Thyroid gland (tissue), 4 donors: ENCODE measurements at regions not wholly inside any gene's neighbourhood (a gene's known extent, or its start where the extent isn't known, plus 50 kb on each side); places are given as distances from the start of the nearest gene placed in this dataset.

ENCODE experiments used
- DNase-seq, 2 donors: peaks; one replicate each; pipeline ENCODE4 v3.0.0-alpha.2; 2019
- H3K27ac ChIP-seq, 3 donors: fragments of 200-600 bp; sonication (generic); 1 replicate in 2 of 3; 2 replicates in 1 of 3; pipeline ENCODE4 v1.5.1; 2016 to 2019; ENCODE audit warnings: mild to moderate bottlenecking in 1 of 3, moderate library complexity in 1 of 3
- H3K27me3 ChIP-seq: fragments of 200-600 bp; sonication (generic); one replicate; pipeline ENCODE4 v1.5.1; 2019
- H3K36me3 ChIP-seq, 2 donors: fragments of 200-600 bp; sonication (generic); one replicate each; pipeline ENCODE4 v1.5.1; 2016 to 2019
- H3K4me1 ChIP-seq, 2 donors: fragments of 200-600 bp; sonication (generic); one replicate each; pipeline ENCODE4 v1.5.1; 2017 to 2019
- H3K4me3 ChIP-seq, 3 donors: fragments of 200-600 bp; sonication (generic); replicated peaks in 1 of 3; 1 replicate in 2 of 3; 2 replicates in 1 of 3; pipeline ENCODE4 v1.5.1; 2016; ENCODE audit warnings: mild to moderate bottlenecking in 1 of 3
- H3K9me3 ChIP-seq: fragments of 200-600 bp; sonication (generic); one replicate; pipeline ENCODE4 v1.5.1; 2017
- CTCF ChIP-seq, 6 experiments: fragments of 200-600 bp in 3 of 6; fragments of 450-650 bp in 3 of 6; sonication (generic) in 3 of 6; IDR thresholded peaks; one replicate each; pipeline ENCODE4 v1.5.1; 2016 to 2019; ENCODE audit warnings: antibody characterized with exemption in 6 of 6, mild to moderate bottlenecking in 2 of 6, inconsistent platforms in 1 of 6, moderate library complexity in 1 of 6
- POLR2A ChIP-seq, 2 donors: fragments of 450-650 bp; IDR thresholded peaks; one replicate each; pipeline ENCODE4 v1.6.1; 2017; ENCODE audit warnings: antibody characterized with exemption in 2 of 2, mild to moderate bottlenecking in 2 of 2, moderate library complexity in 1 of 2
- WGBS, 2 donors: methylation state at CpG; one replicate each; pipeline ENCODE4 v1.1.5; 2017; 5-methylcytosine and 5-hydroxymethylcytosine counted together
- intact Hi-C: fragments of 100-400 bp; cut with DNase I; formaldehyde crosslinking; loops from one replicate; pipeline ENCODE4 v1.15.1; 2023

DNA sequence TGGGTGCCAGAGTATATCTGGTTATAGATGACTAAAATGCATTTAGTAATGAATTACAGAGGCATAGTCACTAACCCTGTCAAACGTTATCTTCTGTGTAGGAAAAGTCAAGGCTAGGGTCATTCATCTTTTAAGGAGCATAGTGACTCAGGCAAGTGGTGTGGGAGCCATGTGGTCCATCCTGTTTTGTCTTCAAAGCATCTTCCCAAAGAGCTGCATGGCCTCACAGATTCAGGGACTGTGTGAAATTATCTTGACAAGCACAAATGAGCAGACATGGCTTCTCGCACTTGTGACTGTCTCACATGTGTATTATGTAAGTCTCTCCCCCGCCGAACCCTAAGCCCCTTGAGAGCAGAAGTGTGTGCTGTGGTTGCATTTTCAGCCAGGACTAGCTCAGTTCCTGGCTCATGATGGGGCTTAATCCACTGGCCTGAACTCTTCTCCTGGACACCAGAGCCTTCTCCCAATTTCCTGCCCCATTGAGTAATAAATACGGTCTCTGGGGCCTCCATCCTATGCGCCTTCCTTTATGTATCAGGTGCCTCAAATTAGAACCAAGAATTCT, 769.1 kb downstream of the QKI start:
- Histone ChIP-seq H3K36me3 (no peaks in the 10 kb centered on the region), H3K4me1 (no peaks in the 10 kb centered on the region), H3K9me3 (no peaks in the 10 kb centered on the region), H3K4me3 (no peak overlapping the region), H3K27ac (no peak overlapping the region), H3K27me3 (no peaks in the 10 kb centered on the region)
- intact Hi-C loops = no loop called here
- WGBS, 2 donors = 80 to 84% methylated on average over 6 of the region's 6 CpGs
- TF ChIP-seq POLR2A (IDR thresholded peaks at IDR 0.05) (no peak), CTCF (IDR thresholded peaks at IDR 0.05) (no peak)
- no peak for DNase-seq

GRCh38 chr6:164178679-164179332, 764.3 kb downstream of the QKI start:
- intact Hi-C loops = no loop called here
- no peak overlapping the region for H3K27ac ChIP-seq
- 52 to 60% methylated on average over 2 of the region's 2 CpGs for WGBS, 2 donors
- H3K27me3 ChIP-seq = no peaks in the 10 kb centered on the region
- DNase-seq = no peak
- no peaks in the 10 kb centered on the region for H3K9me3 ChIP-seq
- H3K4me1 ChIP-seq = no peaks in the 10 kb centered on the region
- no peak overlapping the region for H3K4me3 ChIP-seq
- no peaks in the 10 kb centered on the region for H3K36me3 ChIP-seq
- TF ChIP-seq POLR2A (IDR thresholded peaks at IDR 0.05) = no peak
- TF ChIP-seq CTCF (IDR thresholded peaks at IDR 0.05) = no peak

DNA sequence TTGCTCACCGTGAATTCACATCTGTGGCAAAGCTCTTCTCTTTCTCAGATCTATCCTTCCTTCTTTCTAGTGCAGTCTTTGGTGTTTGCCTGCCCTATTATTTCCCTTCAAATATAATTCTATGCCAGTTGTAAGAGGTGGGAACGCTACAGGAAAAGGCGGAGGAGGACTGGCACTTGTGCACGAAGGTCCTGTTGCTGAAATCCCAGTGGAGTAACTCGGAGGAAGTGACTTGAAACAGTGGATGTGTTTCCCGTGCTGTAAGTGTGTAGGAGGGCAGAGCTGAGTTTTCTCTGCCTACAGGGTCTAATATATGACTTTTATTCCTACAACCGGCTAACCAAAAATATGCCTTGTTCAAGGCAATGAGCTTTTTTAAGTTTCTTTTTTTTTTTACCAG, 754.8 kb downstream of the QKI start:
- H3K27me3 ChIP-seq = no peaks in the 10 kb centered on the region
- H3K36me3 ChIP-seq = no peaks in the 10 kb centered on the region
- no peak overlapping the region for H3K4me3 ChIP-seq
- H3K27ac ChIP-seq = no peak overlapping the region
- 81 to 84% methylated on average over 7 of the region's 7 CpGs for WGBS, 2 donors
- intact Hi-C loops = no loop called here
- no peak for DNase-seq
- H3K4me1 ChIP-seq = no peaks in the 10 kb centered on the region
- TF ChIP-seq POLR2A (IDR thresholded peaks at IDR 0.05) = no peak
- no peak for TF ChIP-seq CTCF (IDR thresholded peaks at IDR 0.05)
- H3K9me3 ChIP-seq = no peaks in the 10 kb centered on the region

DNA sequence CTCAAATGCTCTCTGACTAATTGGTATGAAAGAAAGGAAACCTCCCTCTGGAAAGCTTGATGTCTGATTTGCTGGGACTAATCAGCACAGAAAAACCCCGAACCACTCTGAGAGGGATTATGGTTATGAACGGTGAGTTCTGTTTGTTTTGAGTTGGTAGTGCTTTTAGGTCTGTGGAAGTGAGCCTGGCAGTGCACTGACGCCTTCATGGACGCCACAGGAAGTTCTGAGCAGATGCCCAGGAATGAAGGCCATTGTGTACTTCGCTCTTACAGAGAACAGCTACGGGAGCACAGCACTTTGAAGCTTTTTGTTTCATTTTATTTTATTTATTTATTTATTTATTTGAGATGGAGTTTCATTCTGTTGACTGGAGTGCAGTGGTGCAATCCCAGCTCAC, 754.1 kb downstream of the QKI start:
- intact Hi-C loops = no loop called here
- WGBS, 2 donors = 70 to 72% methylated on average over 6 of the region's 6 CpGs
- Histone ChIP-seq H3K27ac (no peak overlapping the region), H3K27me3 (no peaks in the 10 kb centered on the region), H3K36me3 (no peaks in the 10 kb centered on the region), H3K4me1 (no peaks in the 10 kb centered on the region), H3K4me3 (no peak overlapping the region), H3K9me3 (no peaks in the 10 kb centered on the region)
- no peak for DNase-seq
- TF ChIP-seq CTCF (IDR thresholded peaks at IDR 0.05) (no peak), POLR2A (IDR thresholded peaks at IDR 0.05) (no peak)

- Histone ChIP-seq H3K9me3 (no peaks in the 10 kb centered on the region), H3K4me1 (no peaks in the 10 kb centered on the region), H3K36me3 (no peaks in the 10 kb centered on the region), H3K27me3 (no peaks in the 10 kb centered on the region), H3K4me3 (no peak overlapping the region), H3K27ac (no peak overlapping the region)
- intact Hi-C loops = no loop called here
- no peak for DNase-seq
- TF ChIP-seq POLR2A (IDR thresholded peaks at IDR 0.05) (no peak), CTCF (IDR thresholded peaks at IDR 0.05) (no peak)
- 67 to 82% methylated on average over 4 to 8 of the region's 8 CpGs for WGBS, 2 donors
Measured at GRCh38 chr6:164167873-164168405, 753.4 kb downstream of the QKI start.
